ENCODE measurements at regions not wholly inside any gene's neighbourhood (a gene's known extent, or its start where the extent isn't known, plus 50 kb on each side); places are given as distances from the start of the nearest gene placed in this dataset.

DNA sequence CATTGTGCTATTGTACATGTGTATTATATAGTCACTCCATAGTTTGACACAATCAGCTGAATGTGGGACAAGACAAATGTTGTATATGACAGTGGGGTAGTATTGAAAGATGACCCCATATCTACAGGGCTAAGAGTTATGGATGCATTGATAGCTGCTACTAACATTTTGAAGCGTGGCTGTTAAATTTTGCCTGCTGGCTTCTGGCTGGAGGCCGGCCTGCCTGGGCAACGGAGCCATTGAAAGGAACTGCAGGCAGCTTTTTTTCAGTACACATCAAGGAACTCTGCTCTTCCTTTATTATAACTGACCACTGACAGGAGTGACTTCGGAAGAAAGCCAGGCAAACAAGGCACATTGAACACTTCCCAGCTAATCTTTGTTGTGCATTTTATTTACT is 76.1 kb upstream of the TMEM33 start:
- no peak for DNase-seq

DNA sequence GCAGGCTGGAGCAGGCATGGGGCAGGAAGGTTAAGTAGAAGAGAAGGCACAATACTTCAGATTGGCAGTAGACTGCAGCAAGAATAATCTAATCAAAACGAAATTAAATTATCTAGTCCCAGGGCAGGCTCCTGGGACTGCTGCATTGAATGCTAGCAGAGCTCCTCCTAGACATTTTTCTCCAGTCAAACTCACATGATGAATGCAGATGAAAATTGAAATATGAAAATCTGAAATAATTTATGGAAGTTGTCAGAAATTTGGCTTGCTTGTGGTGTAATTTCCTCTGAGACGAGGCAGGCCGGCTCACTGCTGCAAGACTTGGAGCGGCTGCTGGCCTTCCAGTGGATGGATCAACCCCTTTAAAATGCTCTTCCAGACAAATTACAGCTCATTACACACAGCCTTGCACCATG is 78.0 kb upstream of the TMEM33 start:
- DNase-seq = no peak

DNA sequence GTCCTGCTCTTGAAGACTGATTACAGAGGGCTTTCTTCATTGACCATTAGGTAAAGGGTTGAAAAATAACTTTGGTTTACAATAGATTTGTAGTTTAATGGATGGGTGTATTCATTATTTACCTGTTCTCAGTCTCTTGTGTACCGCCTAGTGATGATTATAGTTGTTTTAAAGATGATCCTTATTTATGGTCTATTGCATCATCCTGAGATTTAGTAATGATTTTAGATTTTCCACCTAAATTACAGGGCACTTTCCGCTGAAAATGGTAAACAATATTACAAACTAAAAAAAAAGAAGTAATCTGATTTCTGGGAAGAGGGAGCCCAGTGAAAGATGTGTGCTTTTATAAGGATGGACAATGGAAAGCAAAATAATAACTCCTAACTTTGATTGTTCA is 78.4 kb upstream of the TMEM33 start:
- DNase-seq = no peak

DNA sequence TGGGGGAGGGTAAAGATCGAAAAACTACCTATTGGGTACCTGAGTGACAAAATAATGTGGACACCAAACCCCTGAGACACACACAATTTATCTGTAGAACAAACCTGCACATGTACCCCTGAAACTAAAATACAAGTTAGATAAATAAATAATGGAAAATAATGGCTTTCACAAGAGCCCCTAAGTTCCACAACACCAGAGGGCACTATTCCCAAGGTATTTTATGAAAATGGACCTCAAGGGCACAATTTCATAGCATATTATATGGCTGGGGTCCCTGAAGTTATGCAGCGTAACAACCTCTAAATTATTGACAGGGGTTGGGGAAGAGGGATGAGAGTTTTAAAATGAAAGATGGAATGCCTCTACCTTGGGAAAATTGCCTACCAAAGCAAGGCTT is 81.3 kb upstream of the TMEM33 start:
- no peak for DNase-seq

DNA sequence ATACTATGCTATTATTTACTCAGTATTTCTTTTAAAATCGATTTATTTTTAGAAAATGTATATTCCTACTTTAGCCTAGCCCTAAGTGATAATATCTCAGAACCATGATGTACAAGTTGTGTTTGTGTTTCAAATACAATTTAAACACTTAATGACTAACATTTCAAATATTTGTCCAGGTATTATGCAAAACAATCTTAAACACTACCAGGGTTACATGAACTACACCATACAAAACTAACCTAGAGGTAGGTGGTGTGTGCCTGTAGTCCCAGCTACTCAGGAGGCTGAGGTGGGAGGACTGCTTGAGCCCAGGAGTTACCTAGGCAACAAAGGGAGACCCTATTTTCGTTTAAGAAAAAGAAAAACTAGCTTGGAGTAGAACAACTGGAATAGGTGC is 83.0 kb upstream of the TMEM33 start:
- no peak for DNase-seq

DNA sequence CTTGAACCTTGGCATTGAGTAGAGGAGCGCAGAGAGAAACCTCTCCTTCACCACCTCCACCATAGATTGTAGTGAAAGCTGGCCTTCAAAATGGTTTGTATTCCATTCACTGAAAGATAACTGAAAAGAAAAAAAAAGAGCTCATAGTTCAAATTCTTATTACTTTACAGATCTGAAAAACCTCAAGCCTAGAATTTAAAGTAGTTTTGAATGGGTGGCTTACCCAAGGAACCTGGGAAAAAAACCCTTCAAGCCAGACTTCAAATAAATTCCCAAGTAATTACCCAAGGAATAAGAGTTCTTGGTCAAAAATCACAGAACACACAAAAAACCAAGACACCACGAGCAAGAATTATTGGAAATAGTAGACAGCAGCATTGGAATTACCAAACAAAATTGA is 83.6 kb upstream of the TMEM33 start:
- no peak for DNase-seq

DNA sequence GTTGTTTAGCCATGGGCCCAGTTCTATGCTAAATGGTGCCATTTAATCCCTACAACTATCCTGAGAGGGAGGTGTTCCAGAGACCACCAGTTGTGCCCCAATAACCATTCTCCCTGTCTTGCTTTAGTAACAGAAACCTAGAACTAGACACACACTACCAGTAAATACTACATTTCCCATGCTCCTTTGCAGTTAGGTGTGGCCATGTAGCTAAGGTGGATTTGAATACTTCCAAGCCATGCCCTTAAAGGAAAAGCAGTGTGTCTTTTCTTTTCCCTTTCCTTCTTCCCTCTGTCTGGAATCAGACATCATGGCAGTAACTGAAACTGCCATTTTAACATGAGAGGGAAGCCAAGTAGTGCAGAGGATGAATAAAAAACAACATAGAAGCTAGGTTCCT is 90.9 kb upstream of the TMEM33 start:
- no peak for DNase-seq

DNA sequence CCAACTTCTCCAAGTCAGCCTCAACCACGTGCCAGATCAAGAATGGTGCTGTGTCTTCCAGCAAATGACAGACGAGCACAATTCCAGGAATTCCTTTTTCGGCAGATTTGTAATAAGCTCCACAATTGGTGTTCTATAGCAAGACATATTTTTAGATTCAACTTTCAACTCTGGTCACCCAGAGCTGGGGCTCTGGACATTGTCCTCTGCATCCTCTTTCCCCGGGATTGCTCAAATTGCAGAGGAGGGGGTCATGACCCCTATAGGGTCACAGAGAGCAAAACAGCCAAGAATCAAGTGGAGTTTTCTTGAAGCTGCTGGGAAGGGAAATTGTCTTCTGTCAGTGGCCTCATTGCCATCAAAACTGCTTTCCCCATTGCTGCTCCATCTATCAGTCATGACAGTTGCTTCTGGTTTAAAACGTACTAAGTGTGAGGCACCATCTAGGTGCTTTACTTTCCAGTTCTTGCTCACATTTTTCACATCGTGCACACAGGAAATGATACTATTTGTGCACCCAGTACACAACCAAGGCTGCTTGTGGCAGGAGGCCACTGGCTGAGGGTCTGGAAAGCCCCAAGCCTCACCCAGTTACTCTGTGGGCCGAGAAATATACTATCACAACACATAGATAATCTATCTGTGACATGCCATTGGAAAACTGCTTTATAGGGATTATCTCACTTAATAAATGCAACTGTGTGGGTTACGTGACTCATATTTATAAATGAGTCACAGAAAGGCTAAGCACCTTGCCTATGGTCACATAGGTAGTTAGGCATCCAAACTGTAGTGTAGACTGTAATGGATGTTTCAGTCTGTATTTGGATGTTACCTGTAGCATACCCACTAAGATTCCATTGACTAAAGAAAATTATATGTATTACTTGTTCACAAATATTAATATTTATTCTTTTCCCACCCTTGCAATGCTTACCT is 91.7 kb upstream of the PHOX2B start:
- no peak for DNase-seq

DNA sequence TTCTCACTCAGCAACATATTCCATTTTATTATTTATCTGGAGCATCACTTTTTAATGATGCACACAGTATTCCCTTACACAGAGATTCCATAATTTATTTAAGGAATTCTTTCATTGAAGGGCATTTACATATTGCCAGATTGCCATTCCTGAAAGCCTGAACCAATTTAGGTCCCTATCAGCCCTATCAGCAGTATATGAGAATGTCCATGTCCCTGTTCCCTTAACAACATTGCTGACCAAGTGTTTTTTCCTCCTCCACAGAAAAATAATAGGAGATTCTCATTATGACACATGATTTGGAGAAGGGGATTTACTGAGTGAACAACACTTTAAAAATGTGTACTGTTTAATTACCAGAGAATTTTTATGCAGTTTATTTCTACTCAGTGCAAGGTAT is 90.1 kb upstream of the PHOX2B start:
- DNase-seq = no peak

DNA sequence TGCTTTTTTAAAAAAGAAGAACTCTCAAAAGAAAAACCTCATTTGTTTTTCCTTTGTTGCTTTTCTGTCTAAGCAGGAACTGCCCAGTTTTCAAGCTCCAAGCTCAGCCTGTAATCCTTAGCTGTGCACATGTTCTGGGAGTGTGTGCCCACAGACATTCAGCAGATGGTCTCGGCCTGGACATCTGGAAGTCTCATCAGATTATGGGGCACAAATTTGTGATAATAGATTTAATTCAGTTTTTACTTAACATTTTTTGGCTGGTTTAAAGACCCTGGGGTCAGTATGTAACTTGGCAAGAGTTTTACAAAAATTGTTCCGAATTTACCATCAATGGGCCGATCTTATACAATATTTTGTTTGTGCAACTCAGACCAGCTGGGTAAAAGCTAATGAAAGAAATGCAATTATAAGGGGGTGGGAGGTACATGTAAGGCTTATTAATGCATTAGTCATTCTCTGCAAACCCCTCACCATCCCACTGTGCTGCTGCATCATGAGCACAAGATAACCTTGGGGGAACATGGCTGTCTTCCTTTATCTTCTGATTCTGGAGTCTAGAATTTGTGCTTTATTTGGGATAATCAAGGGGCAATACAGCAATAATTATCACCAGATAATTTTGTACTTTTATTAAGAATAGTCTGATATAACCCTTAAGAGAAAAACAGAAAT is 86.9 kb upstream of the PHOX2B start:
- no peak for DNase-seq

DNA sequence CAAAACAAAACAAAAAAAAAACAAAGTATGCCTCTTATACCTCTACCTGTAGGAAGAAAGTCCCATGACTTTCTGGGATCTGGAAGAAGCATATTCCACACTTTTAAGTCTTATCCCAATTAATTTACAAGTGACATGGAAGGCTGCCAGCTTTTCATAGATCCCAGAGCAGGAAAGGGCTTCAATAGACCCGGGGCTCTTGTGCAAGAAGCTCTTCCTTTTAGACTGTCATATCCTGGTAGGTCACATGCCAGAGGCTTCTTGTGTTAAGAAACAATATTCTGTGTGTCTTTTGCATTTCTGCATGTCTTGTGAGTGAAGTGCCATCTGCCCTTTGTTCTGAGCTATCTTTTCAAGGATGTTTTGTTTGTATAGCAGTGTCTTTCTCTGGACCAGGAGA is 84.4 kb upstream of the PHOX2B start:
- no peak for DNase-seq

DNA sequence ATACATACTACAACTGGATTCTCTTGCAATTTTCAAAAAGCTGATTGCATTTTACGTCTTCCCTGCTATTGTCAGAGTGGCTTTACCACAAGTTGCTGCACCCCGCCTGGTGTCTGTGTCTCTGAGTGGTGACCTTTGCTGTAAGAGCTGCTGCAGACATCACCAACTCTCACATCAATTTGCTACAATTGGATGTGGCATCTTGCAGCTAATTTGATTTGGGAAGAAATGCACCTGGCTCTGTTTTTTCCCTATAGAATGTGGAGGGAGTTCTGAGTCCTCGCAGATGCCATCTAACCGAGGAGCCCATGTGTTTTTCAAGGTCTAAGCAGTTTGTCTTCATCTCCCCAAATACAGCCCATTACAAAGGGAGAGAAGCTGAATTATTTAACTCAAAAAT is 73.8 kb upstream of the PHOX2B start:
- DNase-seq = no peak

DNA sequence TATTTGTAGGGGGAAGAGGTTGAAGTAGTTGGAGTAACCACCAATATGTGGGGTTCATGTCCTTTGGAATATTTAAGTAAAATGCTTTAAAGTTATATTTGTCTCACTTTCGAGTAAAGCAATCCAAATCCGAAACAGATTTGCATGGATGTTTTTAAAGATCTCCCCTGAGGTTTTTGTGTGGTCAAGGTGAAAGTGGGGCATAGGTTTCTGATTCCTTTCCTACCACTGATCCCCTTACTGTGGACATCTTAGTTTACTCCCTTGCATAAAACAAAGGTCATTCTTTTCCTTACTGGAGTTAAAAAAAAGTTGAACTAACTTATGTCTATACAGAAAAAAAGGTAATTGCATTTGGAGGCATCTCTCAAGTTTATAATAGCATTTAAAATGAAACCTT is 71.9 kb upstream of the PHOX2B start:
- no peak for DNase-seq

DNA sequence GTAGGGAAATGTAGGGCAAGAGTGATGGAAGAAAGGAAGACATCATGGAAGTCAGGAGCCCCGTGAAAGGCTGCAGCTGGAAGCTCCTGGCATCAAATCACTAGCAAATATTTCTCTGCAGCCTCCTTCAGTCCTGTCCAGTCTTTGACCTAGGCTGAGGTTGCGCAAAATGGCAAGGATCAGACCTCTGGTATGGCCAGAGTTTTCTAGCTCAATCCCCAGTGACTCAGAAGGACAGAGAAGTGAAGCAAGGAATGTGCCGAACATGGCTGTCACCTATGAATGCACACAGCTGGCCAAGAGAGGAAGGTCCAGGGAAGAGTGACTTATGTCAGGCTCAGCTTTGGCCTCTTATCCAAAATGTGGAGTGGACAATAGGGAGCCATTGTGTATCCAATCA is 71.1 kb upstream of the PHOX2B start:
- DNase-seq = no peak

DNA sequence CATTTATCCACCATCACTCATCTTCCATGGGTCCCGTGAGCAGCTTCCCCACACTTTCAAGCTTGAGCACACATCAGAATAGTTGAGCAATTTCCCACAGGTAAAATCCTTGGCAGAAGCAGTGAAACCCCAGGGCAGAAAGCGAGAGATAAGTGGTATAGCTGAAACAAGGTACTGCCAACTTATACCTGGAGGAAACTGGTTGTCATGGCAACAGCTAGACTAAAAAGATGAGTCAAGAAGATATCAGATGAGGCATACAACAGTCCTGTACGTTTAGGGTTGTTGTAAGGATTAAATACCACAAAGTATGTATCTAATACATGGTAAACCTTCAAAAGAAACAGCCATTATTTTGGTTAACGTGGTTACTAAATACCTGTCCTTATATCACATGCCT is 66.9 kb upstream of the PHOX2B start:
- DNase-seq = no peak

DNA sequence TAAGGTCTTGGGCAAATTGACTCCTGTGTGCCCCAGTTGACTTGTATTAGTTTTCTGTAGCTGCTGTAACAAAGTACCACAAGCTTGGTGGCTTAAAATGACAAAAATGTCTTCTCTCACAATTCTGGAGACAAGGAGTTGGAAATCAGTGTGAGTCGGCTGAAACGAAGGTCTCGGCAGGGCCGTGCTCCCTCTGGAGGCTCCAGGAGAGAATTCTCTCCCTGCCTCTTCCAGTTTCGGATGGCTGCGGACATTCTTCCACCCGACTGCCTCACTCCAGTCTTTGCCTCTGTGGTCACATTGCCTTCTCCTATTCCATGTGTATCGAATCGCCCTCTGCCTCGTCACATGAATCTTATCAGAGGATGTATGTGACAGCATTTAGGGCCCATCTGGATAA is 66.0 kb upstream of the PHOX2B start:
- no peak for DNase-seq

DNA sequence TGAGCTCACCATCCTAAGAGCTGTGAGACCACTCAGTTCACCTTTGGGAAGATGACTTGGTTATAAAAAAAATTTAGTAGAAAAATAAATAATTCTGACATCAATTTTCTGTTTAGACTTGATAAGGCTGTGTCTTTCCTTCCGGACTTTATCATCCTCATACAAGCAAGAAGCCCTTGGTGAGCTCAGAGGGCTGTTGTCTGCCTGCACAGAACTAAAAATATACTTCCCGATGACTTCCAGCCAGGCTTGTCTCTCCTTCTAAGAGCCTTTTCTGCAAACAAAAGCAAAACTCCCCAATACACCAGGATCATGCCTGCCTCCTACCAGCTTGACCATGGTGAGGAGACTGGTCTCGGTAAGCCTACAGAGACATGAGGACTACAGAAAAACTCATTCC is 58.3 kb upstream of the PHOX2B start:
- no peak for DNase-seq

DNA sequence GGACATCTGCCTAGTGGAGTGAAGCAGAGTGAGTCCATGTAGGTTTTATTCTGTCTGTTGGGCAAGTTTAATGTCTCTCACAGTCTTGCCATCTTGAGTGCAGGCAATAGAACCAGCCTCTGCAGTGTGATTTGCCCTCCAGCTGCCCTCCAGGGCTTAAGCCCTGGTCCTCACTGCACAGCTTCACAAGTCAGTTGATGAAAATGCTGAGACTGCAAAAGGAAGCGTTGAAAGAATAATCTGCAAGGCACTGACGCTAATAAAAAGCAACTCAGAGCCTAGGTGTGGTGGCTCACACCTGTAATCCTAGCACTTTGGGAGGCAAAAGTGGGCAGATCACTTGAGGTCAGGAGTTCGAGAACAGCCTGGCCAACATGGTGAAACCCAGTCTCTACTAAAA is 54.1 kb upstream of the PHOX2B start:
- DNase-seq = no peak

DNA sequence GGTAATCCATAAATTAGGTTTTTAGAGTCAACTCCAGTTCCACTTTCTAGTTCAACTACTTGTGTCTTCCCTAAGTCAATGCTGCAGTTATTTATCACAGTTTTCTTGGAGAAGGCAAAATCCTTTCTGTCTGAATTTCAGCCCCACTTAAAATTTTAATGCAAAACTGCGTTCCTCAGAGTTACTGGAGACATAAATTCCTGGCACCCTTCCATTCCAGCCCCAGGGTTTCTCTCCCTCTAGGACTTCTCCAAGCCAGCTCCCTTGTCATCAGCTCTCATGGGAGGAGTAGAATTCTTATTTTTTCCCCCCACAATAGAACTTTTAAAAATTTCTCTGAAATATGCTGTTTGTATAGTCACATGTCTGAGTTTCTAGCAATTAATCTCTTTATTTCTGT is 50.6 kb upstream of the PHOX2B start:
- no peak for DNase-seq
